HG03097 (cell line): ENCODE measurements at regions not wholly inside any gene's neighbourhood (a gene's known extent, or its start where the extent isn't known, plus 50 kb on each side); places are given as distances from the start of the nearest gene placed in this dataset.

Experiments used
- ATAC-seq: cut with Tn5 transposase; IDR thresholded peaks from one replicate; pipeline ENCODE4 v1.9.1; 2021; ENCODE audit not compliant: unreplicated experiment, low FRiP score

DNA sequence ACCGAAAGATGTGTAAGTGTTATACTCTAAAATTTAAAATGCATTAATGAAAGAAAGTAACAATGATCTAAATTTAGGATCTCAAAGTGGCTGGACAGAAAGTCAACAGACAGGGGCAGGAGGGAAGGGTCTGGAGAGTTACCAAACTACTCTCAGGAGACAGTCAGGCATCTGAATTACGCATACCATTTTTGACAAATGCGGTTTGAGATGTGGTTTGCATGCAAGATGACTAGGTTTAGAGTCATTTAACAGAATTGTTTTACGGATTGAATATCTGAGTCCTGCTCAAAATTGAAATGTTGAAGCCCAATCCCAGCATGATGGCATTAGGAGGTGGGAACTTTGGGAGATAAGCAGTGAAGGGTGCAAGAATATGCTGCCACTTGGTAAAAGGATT lies 314.1 kb downstream of the WDR11 start:
- ATAC-seq, result no peak

DNA sequence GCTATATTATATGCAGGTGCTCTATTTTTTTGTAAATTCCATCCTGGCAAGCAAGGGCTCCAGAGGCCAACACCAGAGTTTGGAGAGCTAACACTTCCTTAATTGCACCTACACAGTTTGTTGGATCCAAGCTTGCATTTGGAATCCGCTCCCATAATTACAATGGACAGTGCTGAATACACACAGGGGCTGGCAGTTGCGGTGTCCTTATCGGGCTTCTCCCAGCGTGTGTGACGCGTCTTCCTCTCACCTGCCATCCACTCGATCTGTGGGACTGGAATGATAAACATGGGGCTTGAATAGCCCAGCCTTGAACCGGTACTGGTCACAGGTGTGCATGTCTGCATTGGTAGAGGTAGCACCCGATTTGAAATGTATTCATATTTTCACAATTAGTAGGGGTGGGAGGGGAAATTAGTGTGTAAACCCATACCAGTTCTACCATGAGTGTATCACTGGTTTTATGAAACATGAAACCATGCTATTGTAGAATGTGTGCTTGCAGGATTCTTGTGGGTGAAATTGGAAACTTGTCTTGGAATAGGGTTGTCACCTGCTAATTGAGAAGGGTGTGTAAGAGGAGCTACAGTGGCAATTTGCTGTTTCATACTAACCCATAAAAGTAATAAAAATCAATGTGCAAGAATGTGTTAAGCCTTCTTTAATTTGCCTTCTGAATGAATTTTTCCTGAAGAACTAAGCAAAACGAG lies 316.5 kb downstream of the WDR11 start:
- no peak for ATAC-seq

DNA sequence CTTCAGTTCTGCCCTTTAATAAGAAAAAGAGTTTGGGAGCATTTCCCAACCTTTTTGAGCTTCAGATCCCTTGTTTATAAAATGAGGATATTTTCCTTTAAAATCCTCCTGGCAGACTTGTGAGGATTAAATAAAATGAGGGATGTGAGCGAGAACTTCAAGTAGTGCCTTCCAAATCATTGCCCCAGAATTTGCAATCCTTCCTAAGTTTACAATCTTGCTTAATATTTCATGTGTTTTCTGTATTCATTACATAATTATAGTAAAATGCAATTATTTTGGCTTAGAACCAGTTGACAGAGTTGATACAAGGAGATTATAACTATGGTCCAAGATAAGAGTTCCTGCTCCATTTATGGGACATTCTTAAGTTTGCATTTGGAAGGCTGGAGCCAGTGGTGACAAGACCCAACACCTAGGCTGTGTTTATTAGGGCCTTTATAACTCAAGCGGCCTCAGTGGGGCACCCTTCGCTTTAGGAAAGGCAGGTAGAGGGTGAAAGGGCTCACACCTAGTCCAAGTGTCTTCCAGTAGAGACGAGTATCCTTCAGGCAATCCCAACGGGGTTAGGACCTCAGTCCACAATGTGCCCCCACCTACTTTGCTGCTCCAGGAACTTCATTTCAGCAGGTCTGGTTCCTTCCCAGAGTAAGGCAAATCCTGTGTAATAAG lies 317.5 kb downstream of the WDR11 start:
- no peak for ATAC-seq

DNA sequence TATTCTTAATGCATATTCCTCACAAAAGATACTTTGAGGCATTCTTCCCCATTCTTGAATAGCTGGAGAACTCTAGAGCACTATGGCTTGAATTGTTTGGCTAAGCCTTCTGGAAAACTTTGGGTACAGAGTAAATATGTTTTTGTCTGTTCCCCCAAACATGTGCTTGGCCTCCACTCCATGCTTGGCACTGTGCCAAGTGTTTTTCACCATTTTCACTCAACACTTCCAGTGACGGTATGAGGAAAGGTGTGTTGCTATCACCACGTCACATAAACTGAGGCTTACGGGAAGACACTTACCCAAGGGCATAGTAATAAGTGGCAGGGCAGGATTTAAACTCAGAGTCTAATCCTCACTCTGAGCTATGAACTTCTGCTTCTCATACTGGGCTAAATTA lies 318.2 kb downstream of the WDR11 start:
- ATAC-seq, result no peak

DNA sequence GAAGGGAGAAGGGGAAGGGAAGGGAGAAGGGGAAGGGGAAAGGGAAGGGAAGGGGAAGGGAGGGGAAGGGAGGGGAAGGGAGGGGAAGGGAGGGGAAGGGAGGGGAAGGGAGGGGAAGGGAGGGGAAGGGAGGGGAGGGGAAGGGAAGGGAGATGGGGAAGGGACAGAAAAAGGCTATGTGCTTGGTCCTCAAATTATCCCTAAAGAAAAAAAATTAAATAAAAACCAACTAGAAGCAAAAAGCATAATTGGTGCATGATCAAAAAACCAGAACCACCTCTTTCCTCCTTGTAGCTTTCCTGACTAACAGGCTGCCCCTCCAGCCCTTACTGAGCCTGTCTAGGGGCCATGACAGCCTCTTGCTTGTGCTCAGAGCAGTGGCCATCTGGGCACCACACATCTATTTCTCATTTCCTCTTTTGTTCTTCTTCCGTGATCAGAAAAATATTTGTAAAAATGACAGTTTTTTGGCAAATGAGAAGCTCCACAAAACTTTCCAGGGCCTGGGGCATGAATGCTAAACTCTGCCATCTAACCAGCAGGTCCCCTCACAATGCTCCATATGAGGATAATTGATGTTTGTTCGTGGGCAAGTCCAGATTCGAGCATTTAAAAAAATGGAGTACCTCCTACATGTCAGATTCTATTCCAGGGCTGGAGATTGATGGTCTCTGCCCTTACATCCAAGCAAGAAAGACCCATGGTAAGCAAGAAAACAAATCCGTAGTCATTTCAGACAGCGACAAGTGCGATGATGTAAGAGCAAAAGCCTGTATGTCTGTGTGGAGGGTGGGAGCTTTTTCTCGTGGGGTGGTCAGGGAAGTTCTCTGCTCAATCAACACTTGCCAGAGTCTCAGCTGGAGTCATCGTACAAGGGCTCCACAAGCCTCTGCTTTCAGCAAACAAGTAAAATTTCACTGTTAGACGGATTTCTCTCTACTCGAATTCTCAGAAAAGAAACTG lies 320.9 kb downstream of the WDR11 start:
- ATAC-seq, result no peak

DNA sequence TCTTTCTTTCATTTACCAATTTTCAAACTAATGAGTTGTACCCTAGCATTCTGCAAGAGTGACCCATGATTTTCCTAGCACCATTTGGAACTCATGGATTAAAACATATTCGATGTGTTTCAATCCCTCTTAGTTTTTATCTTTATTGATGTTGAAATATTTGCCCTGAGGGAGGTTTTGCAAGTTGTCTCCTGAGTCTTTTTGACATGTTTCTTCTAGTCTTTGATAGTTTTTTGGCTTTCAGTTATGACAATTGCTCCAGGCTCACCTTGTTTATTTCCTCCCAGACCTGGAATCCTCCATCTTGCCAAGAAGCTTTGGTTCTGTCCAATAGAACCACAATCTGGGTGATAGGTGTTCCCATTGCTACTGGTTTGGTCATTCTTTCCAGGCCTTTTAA lies 327.8 kb downstream of the WDR11 start:
- ATAC-seq, result no peak

DNA sequence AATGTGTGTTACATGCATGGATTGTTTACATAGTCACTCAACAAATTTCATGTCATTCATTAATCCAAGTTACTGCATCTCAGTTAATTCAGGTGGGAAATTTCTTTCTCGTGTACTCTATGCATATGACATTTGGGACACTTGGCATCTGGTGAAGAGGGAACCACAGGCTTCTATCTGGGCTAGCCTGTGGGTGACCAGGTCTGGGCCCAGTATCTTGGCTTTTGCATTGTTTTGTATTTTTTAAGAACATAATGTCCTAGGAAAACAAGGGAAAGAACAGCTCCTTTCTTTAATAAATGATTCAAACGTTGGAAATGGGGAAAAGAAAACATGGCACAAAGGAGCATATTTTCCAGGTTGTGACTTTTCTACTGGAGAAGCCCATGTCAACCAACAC lies 331.1 kb downstream of the WDR11 start:
- ATAC-seq, result no peak

DNA sequence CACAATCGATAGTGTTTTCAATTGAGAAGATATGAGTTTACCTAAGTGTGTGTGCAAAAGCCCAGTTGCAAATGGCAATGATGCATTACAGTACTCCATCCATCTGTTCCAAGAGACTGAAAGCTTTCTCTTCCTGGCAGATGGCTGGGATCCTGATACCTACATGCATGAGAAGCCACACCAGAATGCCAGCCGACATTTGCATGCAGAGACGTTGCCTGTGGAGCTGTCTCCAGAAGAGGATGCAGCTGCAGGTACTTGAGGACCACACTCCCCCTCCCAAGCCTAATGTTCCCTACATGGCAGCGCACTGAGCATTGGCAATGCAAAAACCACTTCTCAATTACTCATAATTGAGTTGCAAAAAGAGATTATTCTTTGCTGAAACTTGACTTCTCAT lies 332.1 kb downstream of the WDR11 start:
- ATAC-seq, result no peak

DNA sequence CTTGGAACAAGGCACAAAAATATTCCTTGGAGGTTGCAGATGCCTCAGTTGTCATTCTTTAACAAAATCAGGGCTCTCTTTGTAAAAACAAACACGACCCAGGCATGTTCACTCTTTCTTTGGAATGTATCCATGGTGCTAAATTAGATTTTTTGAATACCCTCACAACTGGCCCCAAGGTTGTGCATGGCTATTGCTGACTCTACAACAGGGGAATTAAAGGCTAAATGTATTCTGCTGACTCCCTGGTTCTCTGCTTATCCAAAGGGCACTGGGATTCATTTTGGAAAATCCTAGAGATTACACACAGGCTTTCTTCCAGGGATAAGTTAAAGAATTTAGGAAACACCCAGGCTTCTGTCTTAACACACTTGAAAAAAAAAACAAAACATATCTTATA lies 332.5 kb downstream of the WDR11 start:
- ATAC-seq, result no peak

DNA sequence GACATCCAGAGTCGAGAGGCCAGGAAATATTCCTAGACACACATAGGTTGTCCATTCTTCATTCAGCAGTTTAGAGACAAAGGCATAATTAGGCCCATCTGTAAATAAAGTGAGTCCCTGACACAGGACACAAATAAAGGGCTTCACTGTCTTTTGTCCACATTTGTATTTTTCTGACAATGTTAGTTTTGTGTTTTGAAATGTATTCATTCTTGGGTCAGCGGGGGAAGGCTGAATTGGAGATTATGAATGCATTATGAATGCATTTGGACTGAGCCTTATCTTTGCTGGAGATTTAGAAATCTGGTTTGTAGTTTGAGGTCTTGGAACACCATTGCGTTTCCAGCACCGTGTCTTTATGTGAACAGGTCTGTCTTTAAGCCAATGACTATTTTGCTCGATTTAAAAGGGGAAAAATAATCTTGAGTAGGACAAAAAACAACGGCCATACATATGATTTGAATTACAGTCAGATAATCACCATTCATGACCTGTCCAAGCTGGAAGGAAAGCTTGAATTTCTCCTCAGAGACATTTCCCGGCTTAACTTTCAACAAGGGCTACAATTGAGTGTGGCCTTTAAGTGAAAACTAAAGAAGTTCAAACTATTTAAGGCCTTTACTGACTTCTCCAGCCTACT lies 334.8 kb downstream of the WDR11 start:
- no peak for ATAC-seq

DNA sequence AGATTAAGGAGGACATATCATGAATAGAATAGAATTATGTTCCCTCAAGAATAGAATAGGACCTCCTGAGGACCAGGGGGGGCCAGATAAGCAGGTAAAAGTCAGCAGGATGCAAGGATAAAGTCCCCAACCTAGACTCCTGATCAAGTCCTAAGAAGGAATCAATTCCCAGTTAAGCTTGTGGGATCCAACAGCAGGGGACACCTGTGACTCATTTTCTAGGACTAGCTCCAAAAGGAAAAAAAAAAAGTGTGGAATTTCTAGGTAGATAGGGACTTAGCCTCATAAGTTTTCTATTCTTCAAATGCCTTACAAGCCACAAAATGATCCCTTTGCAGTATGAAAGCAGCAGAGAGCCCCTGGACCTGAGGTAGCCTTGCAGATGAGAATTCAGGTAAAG lies 336.2 kb downstream of the WDR11 start:
- no peak for ATAC-seq

DNA sequence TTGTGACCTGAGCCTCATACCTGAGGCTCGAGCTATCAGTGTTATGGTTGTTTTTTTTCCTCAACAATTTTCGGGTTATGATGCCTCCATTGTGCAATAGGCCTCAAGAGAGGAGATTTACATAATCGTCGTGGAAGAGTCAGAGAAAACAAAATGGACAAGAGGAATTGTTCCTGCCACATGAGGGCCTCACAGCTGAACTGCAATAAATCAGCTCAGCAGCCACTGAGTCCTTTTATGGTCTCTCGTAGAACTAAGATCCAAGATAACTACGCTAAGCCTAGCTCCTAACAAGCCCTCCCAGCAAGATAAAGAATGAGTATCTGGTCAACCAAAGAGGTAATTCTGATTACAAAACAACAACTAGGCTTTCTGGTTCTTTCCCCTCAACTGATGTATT lies 336.8 kb downstream of the WDR11 start:
- ATAC-seq, result no peak

DNA sequence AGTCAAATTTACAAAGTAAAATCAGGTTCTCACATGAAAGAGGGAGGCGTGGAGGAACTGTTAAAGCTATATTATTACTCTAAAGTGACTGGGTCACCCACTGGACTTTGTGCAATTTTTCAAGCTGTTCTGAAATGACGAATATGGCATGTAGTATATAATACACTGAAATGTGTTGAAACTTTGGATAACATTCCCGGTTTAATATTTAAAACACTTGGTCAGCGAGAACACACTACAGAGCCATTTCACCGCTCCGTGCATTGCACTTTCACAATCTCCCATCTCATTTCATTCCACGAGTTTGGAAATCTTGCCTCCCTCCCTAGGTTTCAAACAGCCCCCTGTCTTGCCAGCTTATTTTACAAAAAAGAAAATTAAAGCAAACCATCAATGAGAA lies 337.9 kb downstream of the WDR11 start:
- no peak for ATAC-seq

DNA sequence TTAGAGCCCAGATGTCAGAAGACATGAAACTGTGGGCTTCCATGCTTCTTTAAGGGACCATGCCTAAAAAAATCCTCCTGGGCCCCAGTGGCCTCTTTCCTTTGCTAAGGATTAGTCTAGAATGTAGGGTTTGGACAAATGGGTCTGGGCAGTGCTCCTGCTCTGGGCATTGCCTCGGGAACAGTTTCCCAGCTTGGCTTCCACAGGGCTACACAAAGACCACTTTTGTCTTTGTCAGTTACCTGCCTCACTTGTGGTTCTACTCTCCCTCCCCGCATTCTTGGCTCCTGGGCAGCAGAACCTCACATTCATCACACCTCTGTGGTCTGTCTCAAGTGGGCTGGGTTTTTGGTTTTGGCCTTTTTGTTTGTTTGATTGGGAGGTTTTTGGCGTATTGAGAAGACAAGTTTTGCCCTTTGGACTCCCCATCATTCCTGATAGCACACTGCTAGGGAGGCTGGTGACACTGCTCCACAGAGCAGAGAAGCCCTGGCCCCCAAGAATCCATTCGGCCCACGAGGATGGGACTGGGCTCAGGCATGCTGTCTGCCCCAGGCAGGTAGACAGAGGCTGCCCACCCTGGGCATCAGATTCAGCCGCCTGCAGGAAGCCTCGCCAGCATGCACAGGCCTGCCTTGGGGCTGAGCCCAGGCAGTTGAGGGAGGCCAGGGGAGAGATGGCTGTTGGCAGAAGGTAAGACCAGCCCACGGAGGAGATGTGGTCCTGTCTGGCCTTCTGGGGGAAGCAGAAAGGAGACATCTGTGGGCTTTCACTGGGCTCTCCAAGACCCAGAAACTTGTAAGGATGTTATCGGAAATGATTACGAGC lies 343.7 kb downstream of the WDR11 start:
- no peak for ATAC-seq

DNA sequence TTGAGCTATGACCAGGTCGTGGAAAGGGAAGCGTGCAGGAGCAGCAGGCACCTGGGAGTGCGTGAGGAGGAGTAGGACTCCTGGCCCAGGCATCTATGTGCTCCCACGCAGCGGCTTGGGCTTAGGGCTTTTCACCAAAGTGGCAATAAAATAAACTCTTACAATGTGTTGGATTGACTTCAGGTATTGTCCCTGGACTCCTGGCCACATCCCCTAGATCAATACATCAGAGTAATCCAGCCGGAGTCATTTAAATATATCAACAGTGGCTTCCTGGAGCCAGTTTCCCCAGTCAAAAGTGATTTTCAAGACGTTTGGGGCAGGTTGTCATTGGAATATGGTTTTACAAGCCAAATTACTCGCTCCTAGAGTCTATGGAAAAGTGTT lies 344.4 kb downstream of the WDR11 start:
- no peak for ATAC-seq

DNA sequence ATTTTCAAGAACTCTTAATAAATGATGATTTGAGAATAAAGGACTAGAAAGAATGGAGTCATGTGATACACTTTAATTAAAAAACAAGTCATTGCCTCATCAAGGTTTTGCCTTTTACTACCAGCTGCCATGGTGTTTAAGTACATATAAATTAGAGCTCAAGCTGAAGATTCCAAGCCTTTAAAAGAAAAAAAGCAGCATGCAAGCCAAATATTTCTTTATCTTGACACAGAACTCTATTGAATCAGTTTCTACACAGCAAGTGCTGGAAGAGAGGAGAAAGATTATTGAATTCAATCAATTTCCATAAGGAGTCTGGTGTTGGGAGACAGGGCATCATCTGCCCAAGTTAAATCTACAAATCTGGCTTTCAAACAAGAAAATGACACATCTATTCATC lies 347.9 kb downstream of the WDR11 start:
- ATAC-seq, result no peak

DNA sequence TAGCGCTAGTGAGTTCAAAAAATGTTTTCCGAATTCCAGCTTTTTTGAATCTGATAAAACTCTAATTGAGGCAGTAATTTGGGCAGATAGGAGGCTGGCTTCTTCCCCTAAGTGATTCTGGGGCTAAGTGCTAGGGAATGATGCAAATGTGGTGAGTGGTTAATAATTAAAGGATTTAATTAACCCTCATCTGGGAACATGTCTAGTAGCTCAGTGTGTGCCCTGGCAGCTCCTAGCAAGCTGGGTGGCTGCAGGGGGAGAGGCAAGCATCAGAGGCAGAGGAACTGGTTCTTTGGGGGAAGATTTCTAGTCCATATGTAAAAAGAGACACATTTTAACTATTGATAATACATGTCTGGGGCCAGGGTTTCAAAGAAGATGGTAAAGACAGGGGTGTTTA lies 354.5 kb downstream of the WDR11 start:
- no peak for ATAC-seq

DNA sequence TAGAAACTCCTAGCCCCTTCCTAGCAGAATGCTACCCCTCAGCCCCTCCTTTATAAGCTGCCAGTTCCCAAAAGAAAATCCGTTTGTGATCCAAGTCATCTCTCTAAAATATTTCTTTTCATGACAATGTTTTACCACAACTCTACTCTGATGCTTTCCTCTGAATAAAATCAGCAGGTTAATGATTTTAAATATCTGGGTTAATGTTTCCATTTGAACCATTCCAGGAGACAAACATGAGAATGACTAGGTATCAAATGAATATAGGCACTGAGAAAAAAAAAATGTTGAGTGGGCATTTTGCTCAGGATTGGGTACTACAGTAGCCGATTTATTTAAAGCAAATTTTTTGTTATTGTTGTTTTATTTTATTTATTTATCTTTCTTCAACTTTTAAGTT lies 360.3 kb downstream of the WDR11 start:
- ATAC-seq, result no peak

DNA sequence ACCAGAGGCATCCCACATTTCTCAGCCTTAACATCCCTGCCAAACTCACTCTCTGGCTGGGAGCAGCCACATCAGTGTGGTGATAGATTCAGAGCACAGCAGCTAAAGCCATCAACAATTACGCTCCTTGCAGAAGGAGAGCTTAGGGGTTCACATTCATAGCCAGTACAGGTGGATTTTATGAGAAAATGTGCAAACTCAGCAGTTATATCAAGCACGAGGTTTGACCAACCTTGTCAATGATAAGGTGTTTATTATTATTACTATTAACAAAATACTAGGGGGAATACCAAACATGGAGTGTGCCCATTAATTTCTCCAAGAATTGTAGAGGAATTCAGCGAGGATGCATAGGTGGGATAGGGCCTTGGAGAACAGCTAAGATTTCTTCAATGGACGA lies 362.3 kb downstream of the WDR11 start:
- ATAC-seq, result no peak

DNA sequence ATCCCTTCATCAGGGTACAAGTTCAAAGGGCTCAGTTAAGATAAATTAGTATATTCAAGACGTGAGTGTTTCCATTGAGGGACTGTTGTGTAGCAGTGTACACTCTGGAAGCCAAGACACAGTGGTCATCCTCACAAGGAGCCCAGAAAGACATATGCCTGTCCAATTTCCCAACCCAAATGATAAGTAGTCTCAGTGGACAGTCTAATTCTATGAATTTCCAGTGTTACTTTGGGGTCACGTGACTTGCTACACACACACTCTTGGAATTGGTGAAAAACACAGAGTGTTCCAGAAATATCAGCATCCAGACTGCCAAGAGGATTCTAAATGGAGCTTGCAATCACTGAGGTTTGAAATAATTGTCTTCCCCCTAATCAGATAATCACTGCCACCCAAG lies 365.1 kb downstream of the WDR11 start:
- ATAC-seq, result no peak
